AG10803 (cell line): ENCODE measurements at regions not wholly inside any gene's neighbourhood (a gene's known extent, or its start where the extent isn't known, plus 50 kb on each side); places are given as distances from the start of the nearest gene placed in this dataset.
A peak's percentile ranks its signal among the peaks of the same experiment; 100 is the strongest.
"Not testable (repeated sequence)": the region's sequence is repeated elsewhere in the genome, so short reads cannot be mapped to it uniquely, and the experiment has no call there.

Experiments
- DNase-seq: peaks from one replicate; pipeline ENCODE4 v3.0.0; 2010; ENCODE audit warnings: low read depth
- H3K4me3 ChIP-seq: 2 replicates; pipeline ENCODE4 v1.5.1; 2011; ENCODE audit warnings: mild to moderate bottlenecking, low read length, control low read depth
- TF ChIP-seq, protein P1 (sequence below): conservative IDR thresholded peaks from 2 replicates; pipeline ENCODE4 v1.5.1; 2011; ENCODE audit warnings: mild to moderate bottlenecking, low read length, control low read depth, inconsistent platforms

DNA sequence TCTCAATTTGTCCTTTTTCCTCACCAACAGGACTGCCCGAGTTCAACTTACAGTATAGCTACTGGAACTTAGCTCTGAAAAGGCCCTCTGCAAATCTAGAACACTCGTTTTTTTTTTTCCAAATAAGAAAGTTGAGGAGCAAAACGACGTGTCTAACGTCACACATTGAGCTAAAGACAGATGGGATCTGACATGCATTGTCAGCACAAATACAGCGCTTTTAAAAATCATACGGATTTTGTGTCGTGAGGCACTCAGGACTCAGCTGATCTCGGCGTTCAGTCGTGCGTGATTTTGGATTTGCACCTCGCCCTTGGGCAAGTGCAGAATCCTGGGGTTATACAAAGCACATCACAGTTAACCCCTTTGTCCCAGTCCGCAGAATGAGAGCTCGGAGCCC, 94.7 kb upstream of the ZNF322 start:
- no peak overlapping the region for H3K4me3 ChIP-seq
- DNase-seq = no peak
- TF ChIP-seq, protein P1, sequence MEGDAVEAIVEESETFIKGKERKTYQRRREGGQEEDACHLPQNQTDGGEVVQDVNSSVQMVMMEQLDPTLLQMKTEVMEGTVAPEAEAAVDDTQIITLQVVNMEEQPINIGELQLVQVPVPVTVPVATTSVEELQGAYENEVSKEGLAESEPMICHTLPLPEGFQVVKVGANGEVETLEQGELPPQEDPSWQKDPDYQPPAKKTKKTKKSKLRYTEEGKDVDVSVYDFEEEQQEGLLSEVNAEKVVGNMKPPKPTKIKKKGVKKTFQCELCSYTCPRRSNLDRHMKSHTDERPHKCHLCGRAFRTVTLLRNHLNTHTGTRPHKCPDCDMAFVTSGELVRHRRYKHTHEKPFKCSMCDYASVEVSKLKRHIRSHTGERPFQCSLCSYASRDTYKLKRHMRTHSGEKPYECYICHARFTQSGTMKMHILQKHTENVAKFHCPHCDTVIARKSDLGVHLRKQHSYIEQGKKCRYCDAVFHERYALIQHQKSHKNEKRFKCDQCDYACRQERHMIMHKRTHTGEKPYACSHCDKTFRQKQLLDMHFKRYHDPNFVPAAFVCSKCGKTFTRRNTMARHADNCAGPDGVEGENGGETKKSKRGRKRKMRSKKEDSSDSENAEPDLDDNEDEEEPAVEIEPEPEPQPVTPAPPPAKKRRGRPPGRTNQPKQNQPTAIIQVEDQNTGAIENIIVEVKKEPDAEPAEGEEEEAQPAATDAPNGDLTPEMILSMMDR = no peak

DNA sequence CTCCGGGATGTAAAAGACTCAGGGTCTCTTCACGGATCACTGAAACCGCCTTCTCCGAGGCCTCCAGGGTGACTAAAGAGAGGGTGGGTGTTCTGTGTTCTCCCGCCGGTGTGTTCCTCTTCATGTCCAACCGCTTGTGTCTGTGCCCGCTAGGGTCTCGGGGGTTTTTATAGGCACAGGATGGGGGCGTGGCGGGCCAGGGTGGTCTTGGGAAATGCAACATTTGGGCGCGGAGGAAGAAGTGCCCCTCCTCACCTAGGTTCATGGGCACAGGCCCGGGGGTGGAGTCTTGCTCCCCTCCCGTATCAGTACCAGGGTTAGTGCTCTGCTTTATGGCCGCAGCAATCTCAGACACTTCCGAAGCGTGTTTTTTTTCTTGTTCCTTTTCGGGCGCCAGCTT, 95.3 kb upstream of the ZNF322 start:
- not testable (repeated sequence) for H3K4me3 ChIP-seq, DNase-seq

DNA sequence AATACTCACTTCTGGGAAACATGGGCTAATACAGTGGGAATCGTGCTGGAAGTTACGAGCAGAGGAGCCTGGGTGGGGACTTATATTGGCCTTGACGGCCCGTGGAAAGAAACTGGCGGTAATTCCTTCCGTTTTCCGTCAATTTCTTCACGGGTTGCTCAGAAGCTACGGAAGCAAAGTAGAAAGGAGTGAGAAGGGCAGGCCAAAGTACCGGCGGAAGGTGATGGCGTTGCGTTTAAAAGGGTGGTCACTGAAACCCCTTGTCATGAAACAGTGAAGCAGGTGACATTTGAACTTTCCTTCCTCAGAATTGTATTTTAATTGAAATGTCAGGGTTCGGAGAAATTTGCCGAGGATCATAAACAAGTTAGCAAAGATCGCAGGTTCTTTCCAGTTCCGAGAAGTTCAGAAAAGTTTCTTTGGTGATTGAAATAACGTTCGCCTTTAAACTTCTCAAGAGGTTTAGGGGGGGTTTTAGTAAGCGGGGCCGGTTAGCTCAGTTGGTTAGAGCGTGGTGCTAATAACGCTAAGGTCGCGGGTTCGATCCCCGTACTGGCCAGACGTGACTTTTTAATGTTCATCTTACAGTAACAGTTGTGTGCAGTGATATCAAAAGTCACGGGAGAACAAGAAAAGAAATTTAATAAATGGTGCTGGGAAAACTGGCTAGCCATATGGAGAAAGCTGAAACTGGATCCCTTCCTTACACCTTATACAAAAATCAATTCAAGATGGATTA, 96.7 kb upstream of the ZNF322 start:
- DNase-seq = peak; percentile 25

DNA sequence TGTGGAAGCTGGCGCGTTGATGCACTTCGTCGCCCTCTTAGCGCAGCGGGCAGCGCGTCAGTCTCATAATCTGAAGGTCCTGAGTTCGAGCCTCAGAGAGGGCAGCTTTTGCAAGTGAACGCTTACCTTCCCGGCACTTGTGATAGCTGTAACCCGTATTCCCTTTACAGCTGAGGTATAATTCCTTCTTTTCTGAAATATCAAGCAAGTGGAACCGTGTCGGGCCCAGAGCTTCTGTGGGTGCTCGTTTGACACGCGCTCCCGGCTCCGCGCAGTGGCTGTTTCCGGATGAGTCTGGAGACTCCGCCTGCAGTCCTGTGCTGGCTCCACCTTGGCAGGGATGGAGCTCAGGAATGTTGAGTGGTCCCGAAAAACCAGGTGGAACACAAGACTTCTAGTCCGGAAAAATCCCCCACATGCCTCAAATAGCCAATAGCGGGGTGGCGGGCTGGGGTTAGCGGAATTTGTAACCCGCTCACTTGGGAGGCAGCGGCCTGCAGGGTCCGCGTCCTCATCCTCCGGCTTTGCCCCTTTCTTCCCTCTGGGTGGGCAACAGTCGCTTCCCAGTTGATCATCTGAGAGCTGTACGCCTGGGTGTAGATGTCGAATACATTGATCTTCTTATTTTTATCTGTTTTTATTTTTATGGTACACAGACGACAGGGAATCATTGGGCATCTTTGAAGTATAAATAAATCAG, 106.8 kb upstream of the ZNF322 start:
- H3K4me3 ChIP-seq, DNase-seq: not testable (repeated sequence)

More for the DNA sequence above, 96.7 kb upstream of the ZNF322 start:
- H3K4me3 ChIP-seq = peak overlapping the region; percentile 24; the same call in 1 of the 2 replicates

DNA sequence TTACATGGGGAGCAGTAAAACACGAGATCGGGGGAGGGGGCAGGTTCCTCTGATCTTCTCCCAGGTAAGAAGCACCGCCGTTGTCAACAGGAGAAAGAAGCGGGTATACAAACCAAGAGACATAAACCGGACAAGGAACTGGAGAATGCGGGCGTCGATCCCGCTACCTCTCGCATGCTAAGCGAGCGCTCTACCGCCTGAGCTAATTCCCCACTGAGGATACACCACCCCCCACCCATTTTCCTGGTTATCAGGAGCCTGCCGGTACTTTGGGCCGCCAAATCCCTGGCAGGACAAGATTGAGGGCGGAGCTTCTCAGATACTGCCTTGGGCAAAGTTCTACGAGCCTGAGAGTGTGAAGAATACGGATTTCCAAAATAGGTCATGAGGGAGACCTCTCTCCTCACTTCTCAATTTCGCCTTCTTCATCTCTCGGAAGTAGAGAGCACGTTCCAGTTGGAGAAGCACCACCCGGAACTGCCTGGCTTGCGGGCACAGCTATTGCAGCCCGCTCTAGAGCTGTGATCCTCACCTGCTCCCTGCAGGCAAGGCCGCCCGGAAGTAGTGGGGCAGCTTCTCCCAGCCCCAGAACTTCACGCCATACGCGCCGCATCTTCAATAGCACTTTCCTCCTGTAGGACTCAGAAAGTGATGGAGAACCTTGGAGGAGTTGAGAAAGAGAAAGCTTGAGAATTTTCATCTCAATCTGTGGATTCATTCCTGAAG, 111.6 kb upstream of the ZNF322 start:
- H3K4me3 ChIP-seq, DNase-seq: not testable (repeated sequence)

DNA sequence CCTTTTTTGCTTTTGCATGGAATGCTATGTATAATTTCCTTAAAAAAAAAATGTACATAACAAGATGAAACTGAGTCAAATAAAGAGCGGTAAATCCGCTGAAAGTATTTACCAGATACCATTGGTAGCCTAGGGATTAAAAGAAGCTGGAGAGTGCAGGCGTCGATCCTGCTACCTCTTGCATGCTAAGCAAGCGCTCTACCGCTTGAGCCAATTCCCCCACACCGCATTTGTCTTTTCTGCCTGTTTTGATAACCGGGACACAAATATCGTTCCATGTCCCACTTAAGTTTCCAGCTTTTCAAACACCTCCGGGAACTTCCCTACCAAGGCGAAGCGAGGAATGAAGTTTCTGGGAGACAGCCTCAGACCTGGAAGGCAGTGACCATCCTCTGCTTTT, 113.9 kb upstream of the ZNF322 start:
- not testable (repeated sequence) for DNase-seq, H3K4me3 ChIP-seq

DNA sequence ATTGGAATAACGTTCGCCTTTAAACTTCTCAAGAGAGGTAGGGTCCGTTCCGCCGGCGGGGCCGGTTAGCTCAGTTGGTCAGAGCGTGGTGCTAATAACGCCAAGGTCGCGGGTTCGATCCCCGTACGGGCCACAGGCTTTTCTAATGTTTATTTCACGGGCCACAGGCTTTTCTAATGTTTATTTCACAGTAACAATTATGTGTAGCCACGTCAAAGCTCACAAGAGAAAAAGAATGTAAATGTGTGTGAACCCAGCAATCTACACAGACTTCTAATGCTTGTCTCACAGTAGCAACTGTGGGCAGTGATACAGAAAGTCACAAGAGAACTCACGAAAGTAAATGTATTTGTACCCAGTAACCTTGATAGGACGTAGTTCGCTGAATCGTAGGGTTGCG, 121.0 kb upstream of the ZNF322 start:
- DNase-seq, H3K4me3 ChIP-seq: not testable (repeated sequence)

DNA sequence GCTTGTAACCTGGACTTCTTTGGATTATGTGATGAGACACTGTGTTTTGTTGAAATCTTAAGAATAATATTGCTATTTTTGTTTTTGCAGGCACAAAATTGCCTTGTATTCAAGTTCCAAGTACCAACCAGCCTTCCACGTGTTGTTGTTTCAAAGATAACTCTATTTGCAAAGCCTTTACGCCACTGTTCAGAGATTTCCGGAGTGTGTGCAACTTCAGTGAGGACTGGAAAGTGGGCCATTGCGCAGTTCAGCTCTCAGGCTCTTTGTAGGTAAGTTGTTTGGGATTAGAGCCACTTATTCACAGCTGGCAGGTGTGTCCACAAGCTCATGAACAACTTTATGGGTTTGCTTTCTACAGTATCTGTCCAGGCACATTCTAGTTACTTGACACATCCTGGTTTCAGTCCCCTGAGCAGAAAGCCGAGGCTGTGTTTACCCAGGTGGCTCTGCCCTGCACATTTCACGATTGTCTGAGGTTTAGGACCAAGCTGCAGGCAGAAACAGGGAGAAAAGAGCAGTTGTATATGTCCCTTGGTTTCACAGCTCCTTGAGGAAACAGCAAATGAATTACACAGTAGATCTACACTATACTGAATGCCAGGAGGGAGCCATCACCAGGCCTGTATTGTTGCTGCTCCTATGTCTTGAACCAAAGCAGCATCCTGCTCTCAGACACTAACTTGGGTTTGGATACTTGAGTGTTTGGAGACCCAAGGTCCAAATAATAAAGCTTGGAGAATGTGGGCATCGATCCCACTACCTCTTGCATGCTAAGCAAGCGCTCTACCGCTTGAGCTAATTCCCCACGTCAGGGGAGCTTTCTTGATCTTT, 136.1 kb upstream of the ZNF322 start:
- DNase-seq, H3K4me3 ChIP-seq: not testable (repeated sequence)

DNA sequence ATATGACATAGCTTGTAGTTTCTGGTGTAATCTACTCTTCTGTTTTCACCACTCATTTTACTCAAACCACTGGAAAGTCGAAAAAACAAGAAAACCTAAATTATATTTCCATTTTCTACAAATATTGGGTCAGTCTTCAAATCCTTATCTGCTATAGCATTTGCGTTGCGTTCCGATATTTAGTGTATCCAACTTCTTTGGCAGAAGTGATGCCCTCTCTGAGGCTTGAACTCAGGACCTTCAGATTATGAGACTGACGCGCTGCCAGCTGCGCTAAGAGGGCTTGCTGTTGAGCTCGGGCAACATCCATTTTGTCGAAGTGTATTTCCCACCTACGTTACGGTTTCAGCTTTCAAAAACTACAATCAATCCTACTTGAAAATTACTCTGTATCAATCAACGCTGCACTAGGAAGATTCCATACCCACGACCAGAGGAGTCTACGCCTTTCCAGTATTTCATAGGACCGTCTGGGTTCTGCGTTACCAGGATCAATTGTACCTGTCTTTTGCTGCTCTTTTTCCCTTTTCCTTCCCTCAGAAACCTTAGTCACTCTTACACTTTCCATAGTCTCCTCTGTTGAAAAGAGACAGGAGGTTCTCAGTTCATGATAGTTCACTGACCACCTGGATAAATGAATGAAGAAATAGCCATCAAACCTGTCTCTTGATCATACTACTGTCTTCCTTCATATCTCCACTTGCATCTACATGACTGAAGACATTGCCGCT, 140.5 kb upstream of the ZNF322 start:
- not testable (repeated sequence) for H3K4me3 ChIP-seq, DNase-seq

DNA sequence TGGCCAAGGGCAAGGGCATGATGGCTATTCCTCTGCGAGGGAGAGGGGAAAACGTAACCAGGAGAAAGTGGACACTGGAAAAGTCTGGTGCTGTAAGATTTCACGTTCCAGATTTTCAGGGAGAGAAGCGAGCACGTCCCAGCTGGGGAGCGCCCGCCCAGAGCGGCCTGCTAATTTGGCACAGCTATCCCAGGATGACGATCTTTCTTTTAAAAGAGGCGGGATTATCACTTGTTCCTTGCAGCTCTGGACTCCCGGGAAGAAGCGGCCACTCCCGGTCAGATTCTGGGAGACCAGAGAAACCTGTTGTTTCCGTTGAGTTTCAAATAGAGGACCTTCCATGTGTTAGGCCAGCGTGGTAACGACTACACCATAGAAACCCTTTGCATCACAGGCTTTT, 144.2 kb upstream of the ZNF322 start:
- not testable (repeated sequence) for DNase-seq, H3K4me3 ChIP-seq

DNA sequence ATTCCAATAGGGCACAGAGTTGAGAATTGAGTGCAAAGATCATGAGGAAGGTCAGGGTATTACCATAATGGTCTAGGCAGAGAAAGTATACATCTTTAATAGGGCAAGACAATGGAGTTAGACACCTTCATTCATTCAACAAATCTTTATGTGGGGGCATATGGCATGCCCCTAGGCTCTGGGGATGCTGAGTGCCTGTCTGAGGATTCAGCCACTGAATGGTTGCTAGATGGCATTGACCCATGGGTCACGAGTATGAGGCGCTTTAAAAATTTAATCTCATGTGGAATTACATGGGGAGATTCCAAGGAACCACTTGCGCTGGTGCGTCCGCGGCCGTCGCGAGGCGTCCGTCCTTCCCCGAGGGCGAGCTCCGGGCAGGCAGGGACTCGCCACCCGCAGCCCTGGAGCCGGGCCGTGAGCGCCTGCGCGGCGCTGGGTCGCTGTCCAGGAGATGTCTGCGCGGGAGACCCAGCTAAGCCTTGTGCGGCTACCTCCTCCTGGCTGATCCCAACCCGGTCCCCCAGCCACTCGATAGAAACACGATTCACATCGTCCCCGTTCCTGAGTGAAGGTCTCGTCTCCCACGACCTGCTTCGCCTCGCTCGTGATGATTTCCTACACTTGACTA, 152.1 kb upstream of the ZNF322 start:
- not testable (repeated sequence) for DNase-seq

DNA sequence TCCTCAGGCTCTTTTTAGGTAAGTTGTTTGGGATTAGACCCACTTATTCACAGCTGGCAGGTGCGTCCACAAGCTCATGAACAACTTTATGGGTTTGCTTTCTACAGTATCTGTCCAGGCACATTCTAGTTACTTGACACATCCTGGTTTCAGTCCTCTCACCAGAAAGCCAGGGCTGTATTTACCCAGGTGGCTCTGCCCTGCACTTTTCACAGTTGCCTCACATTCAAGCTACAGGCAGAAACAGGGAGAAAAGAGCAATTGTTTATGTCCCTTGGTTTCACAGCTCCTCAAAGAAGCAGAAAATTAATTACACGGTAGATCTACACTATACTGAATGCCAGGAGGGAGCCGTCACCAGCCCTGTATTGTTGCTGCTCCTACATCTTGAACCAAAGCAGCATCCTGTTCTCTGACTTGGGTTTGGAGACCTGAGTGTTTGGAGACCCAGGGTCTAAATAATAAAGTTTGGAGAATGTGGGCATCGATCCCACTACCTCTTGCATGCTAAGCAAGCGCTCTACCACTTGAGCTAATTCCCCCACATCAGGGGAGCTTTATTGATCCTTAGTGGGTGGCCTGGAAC, 159.2 kb upstream of the ZNF322 start:
- H3K4me3 ChIP-seq, DNase-seq: not testable (repeated sequence)

More for the DNA sequence above, 152.1 kb upstream of the ZNF322 start:
- H3K4me3 ChIP-seq = not testable (repeated sequence)

DNA sequence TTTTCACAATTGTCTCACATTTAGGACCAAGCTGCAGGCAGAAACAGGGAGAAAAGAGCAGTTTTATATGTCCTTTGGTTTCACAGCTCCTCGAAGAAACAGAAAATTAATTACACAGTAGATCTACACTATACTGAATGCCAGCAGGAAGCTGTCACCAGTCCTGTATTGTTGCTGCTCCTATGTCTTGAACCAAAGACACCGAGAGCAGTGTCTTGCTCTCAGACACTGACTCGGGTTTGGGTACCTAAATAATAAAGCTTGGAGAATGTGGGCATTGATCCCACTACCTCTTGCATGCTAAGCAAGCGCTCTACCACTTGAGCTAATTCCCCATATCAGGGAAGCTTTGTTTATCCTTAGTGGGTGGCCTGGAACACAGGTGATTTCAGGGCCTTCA, 168.4 kb upstream of the ZNF322 start:
- H3K4me3 ChIP-seq, DNase-seq: not testable (repeated sequence)

DNA sequence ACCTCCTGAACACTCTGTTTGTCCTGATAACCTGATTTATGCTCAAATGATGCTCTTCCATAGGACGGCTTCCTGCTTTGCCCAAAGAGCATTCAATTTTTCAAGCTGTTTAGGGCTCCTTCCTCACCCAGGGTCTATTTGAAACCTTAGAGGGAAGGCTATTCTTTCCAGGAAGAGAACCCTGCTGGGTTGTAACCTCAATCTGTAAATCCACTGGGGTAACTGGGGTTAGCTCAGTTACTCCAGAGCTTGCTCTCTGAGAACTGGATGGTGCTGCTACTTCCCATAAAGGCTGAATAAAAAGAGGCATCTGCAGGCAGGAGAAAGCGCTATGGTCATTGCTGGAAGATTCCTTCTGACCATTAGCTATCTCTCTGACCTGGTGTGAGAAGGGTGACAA, 169.9 kb upstream of the ZNF322 start:
- DNase-seq = not testable (repeated sequence)

DNA sequence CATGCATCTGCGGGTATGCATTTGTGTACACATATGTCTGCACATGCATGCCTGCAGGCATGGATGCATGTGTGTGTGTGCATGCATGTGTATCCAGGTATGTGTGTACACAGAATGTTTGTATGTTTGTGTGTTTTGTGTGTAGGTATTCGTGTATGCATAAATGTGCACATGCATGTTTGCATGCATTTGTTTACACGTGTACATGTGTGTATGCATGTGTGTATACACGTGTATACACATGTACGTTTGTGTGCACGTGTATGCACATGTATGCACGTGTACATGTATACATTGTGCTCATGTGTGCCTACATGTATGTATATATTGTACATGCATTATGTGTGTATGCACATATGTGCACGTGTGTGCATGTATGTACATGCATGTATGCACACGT, 171.4 kb upstream of the ZNF322 start:
- DNase-seq, H3K4me3 ChIP-seq: not testable (repeated sequence)

More for the DNA sequence above, 169.9 kb upstream of the ZNF322 start:
- H3K4me3 ChIP-seq = not testable (repeated sequence)

DNA sequence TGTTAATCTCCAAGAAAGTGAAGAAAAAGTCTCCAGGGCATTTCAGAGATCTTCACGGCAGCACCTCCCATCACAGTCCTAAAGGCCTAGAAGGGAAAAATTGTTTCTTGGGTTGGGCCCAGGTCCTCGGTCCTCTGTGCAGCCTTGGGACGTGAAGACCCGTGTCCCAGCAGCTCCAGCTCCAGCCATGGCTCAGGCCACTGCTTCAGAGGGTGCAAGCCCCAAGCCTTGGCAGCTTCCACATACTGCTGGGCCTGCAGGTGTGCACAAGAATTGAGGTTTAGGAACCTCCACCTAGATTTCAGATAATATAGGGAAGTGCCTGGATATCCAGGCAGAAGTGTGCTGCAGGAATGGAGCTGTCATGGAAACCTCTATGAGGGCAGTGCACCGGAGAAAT, 176.2 kb upstream of the ZNF322 start:
- not testable (repeated sequence) for DNase-seq, H3K4me3 ChIP-seq
